NCI-H1417 (cell line): ENCODE measurements at regions not wholly inside any gene's neighbourhood (a gene's known extent, or its start where the extent isn't known, plus 50 kb on each side); places are given as distances from the start of the nearest gene placed in this dataset.

Source experiments
- DNase-seq, 3 experiments: peaks; one replicate each; lab custom pipeline; 2025; lab: John Stamatoyannopoulos, UW

DNA sequence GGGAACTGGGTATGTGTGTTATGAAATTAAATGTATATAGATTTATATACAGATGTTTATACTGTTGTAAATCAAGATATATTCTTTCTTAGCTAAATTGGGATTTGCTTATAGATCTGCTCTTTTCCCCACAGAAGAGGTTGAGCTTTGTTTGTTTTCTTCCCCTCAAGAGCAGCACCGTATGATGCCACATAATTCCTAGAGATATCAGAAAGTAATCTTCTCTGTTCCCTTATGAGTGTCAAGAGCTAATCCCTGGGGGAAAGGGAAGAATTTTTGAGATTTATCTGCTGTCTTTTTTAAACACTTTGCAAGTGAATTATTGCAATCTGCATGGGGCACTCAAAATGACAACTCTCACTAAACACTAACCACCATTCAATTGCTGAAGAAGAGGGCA is 68.7 kb upstream of the SP4 start:
- peak in 2 of 3 experiments; percentile 36 to 74 for DNase-seq

DNA sequence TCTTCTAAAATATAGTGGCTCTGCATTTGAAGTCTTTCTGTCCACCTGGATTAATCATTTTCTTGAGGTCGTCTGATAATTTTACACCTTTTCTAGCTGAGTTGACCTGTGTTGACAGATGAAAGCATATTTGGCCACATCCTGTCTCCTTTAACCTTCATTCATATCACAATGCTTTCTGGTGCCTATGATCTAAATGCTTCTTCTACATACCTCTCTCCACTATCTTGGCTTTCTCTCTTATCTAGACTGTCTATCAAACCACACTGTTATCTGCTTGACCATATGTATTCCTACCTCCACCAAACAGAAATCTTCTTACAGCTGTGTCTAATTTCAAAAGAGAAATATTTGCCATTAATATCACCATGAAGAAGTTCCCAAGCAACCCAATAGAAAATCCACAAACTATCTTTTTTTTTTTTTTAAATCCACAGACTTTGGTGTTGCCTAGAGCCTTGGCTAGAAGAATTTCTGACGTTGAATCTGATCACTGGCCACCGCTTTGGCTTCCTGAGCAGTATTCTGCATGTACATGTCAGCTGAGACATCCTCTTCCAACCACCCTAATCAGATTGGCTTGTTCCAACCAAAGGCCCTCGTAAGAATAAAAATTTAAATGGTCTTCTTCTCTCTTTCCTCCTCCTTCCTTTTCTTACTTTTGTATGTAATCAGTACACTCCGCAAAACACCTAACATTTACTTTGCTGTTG is 66.3 kb upstream of the SP4 start:
- DNase-seq, result no peak

DNA sequence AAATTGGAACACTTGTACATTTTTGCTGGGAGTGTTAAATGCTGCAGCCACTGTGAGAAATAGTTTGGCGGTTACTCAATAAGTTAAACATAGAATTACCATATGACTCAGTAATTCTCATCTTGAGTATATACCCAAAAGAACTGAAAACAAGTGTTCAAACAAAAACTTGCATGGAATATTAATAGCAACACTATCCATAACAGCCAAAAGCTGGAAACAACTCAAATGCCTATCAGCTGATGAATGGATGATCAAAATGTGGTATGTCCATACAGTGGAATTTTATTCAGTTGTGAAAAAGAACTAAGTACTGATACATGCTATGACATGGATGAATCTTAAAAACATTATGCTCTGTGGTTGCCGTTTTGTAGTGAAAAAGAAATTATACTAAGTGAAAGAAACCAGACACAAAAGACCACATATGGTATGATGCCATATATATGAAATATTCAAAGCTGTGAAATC is 63.0 kb upstream of the SP4 start:
- no peak for DNase-seq

DNA sequence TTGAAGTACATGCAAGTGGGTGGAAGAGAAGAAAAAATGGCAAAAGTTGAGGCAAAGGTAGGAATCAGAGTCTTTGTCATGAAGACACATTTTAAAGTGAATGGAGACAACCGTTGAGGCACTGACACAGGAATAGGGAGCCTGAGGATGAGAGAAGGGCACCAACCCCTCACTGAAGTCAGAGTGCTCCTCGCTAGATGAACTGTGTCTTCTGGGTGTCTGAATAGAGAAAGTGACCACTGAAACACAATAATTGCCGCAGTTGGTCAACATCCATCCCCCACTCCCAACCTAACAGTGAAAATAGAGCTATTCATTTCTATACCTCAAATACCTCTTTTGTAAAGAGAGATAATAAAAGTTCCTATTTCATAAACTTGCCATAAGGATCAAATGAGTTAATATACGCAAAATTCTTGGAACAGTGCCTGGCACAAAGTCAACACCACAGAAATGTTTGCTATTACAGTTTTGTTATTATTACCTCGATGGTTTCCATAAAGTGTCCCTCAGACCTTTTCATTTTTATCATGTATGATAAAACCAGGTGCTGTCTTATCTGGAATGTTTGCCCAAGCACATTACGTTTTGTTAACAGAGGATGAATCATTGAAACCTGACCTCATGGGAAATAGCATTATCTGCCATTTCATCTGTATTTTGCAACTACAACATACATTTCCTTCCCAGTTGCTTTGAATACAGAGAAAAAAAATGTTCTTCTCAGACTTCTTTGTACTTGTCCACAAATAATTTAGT is 61.8 kb upstream of the SP4 start:
- peak; percentile 18 to 73 (median 40) for DNase-seq

DNA sequence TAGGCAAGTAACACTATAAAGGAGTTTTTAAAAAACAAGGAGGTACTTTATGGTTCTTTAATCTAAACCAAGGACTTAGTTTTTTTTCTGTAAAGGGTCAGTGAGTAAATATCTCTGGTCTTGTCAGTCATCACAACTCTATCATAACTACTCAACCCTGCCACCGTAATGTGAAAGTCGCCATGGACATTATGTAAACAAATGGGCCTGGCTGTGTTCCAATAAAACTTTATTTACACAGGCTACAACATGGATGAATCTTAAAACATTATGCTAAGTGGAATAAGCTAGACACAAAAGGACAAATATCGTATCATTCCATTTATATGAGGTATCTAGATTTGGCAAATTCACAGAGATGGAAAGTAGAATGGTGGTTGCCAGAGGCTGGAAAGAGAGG is 60.8 kb upstream of the SP4 start:
- peak in 2 of 3 experiments; percentile 14 to 70 for DNase-seq

DNA sequence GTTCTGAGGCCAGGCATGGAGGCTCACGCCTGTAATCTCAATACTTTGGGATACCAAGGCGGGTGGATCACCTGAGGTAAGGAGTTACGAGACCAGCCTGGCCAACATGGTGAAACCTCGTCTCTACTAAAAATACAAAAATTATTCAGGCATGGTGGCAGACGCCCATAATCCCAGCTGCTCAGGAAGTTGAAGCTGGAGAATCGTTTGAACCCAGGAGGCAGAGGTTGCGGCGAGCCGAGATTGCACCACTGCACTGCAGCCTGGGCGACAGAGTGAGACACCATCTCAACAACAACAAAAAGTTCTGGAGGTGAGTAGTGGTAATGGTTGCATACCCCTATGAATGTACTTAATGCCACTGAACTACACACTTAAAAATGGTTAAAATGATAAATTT is 60.3 kb upstream of the SP4 start:
- DNase-seq, result no peak

DNA sequence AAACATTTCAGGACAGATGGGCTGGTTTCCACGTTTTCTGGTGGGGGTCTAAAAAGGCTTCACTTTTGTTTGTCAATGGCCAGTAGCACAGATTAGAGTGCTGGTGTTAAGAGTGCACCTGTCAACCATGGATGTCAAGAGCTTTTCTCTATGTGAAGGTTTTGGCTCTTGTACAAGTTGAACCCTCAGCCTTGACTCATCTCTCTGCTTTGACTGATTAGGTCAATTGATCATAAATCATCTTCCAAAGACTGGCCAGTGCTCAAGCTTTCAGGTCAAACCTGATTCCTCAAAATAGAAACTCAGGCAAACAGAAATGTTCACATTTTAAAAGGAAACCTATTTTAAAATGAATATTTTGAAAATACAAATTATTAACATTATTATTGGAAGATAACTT is 59.6 kb upstream of the SP4 start:
- peak in 2 of 3 experiments; percentile 9 to 58 for DNase-seq

DNA sequence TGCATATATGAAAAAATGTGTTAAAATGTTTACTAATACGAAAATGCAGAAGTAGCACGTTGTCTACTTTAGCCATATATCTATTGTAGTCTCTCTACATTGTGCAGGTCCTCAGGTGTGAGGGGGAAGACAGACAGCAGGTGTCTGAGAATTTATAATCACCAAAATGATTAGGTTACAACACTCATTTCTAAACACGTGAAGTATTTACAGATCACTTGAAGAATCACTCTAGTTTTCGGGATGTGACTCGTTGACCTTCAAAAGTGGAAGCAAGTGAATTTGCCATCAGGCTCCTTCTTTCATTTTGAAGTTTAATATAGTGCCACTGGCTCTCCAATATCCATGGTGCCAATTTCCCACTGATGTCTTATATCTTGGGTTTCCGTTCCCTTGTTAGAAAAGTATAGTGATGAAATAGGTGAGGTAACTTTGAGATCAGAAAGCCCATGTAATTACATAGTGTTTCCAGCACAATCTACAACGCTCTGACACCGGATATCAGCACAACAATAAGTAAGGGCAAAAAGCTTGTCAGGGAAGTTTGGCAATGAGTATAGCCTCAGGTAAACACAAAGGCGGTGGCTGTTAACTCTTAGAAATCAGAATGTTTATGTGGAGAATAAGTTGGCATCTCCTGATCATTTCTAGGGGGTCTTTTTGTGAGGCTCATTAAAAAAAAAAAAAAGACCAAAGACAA is 57.5 kb upstream of the SP4 start:
- DNase-seq, result peak; percentile 45 to 67 (median 59)

DNA sequence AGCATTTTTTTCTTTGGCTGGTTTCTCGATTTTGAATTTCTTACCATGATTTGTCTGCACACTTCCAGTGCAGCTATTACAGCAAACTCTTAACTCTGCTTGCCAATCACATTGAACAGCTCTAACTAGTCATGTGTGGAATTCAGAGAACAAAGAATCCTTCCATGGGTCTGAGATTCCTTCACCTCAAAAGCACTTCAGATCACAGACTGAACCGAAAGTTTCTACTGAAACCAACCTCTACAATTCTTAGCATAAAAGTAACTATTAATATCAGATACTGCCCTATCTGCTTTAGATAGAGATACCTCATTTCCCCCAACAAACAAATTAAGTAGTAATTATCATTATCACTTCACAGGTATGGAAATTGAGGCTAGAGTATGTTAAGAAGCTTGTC is 56.5 kb upstream of the SP4 start:
- no peak for DNase-seq

DNA sequence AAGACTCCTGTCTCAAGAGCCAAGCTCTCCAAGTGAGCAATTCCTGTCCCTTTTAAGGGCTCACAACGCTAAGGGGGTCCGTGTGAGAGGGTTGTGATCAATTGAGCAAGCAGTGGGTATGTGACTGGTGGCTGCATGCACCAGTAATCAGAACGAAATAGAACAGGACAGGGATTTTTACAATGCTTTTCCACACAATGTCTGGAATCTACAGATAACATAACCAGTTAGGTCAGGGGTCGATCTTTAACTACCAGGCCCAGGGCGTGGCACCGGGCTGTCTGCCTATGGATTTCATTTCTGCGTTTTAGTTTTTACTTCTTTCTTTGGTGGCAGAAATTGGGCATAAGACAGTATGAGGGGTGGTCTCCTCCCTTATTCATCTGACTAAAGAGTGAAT is 54.9 kb upstream of the SP4 start:
- no peak for DNase-seq

DNA sequence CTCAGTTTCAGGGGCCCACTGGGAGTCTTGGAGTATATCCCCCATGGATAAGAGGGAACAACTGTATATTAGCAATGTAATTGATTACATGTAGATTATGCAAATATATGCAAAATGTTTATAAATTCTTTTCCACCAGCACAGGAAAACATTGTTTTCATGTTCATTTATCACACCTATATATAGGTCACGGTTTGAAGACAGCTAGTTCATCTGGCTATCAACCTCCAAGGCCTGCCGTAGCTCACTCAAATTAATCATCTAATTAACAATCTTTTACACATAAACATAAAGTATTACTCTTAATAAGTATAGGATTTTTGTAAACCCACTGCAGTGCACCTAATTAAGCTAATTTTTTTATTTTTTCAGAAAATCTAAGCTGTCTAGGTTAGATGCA is 53.7 kb upstream of the SP4 start:
- DNase-seq, result no peak

DNA sequence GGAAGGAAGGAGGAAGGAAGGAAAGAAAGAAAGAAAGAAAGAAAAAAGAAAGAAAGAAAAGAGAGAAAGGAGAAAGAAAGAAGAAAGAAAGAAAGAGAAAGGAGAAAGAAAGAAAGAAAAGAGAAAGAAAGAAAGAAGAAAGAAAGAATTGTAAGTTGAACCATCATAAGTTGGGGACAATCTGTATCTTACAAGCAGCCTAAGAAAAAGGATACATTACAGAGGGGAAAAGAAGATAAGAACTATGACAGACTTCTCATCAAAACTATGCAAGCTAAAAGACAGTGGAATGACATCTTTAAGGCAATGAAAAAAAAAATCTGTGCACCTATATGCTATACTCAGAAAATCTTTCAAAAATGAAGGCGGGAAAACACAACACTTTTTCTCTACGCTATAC is 50.3 kb upstream of the SP4 start:
- no peak for DNase-seq
